ENCODE measurements at regions not wholly inside any gene's neighbourhood (a gene's known extent, or its start where the extent isn't known, plus 50 kb on each side); places are given as distances from the start of the nearest gene placed in this dataset.

DNA sequence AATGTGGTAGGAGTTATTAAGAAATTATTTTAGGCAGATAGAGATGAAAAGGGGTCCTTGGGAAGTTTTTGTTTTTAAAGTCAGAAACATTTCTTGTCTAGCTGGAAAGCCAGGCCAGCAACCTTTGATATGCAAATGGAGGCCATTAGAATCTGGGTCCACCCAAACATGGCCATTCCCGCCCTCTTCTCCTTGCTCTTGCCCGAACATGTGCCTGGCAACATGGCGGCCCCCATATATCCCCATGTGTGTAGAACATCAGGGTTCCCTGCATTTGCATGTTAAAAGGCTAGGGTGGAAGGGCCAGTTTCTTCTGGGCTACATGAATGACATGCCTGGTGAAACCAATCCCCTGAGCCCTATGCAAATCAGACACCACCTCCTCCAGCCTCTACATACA lies 80.7 kb upstream of the PLAC8 start:
- TF ChIP-seq POLR2A (IDR thresholded peaks at IDR 0.05) (no peak), POLR2AphosphoS5 (IDR thresholded peaks at IDR 0.05) (no peak)
- TF ChIP-seq, protein P1, sequence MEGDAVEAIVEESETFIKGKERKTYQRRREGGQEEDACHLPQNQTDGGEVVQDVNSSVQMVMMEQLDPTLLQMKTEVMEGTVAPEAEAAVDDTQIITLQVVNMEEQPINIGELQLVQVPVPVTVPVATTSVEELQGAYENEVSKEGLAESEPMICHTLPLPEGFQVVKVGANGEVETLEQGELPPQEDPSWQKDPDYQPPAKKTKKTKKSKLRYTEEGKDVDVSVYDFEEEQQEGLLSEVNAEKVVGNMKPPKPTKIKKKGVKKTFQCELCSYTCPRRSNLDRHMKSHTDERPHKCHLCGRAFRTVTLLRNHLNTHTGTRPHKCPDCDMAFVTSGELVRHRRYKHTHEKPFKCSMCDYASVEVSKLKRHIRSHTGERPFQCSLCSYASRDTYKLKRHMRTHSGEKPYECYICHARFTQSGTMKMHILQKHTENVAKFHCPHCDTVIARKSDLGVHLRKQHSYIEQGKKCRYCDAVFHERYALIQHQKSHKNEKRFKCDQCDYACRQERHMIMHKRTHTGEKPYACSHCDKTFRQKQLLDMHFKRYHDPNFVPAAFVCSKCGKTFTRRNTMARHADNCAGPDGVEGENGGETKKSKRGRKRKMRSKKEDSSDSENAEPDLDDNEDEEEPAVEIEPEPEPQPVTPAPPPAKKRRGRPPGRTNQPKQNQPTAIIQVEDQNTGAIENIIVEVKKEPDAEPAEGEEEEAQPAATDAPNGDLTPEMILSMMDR (IDR thresholded peaks at IDR 0.05), result no peak
